BE2C (cell line): ENCODE measurements at regions not wholly inside any gene's neighbourhood (a gene's known extent, or its start where the extent isn't known, plus 50 kb on each side); places are given as distances from the start of the nearest gene placed in this dataset.

Source experiments
- DNase-seq: peaks from one replicate; pipeline ENCODE4 v3.0.0-alpha.2; 2020
- H3K27me3 ChIP-seq: fragments of 250-450 bp; sonication (Bioruptor Pico); 2 replicates; pipeline ENCODE4 v1.5.1; 2020; ENCODE audit warnings: mild to moderate bottlenecking
- H3K36me3 ChIP-seq: fragments of 250-450 bp; sonication (Bioruptor Pico); 2 replicates; pipeline ENCODE4 v1.5.1; 2020; ENCODE audit warnings: mild to moderate bottlenecking
- H3K4me1 ChIP-seq: fragments of 250-450 bp; sonication (Bioruptor Pico); 2 replicates; pipeline ENCODE4 v1.5.1; 2020
- H3K4me3 ChIP-seq: 2 replicates; pipeline ENCODE4 v1.5.1; 2011; ENCODE audit warnings: low read depth, low read length
- H3K9me3 ChIP-seq: fragments of 250-450 bp; sonication (Bioruptor Pico); 2 replicates; pipeline ENCODE4 v1.5.1; 2020
- CTCF ChIP-seq: IDR thresholded peaks from 2 replicates; pipeline ENCODE4 v1.5.1; 2012; ENCODE audit warnings: mild to moderate bottlenecking, low read depth, low read length

- DNase-seq, result no peak
- Histone ChIP-seq H3K36me3 (no peaks in the 10 kb centered on the region), H3K4me1 (no peaks in the 10 kb centered on the region), H3K9me3 (no peaks in the 10 kb centered on the region), H3K27me3 (no peaks in the 10 kb centered on the region), H3K4me3 (no peak overlapping the region)
- no peak for TF ChIP-seq CTCF
Measured at GRCh38 chr4:43391069-43391468, 498.6 kb downstream of the GRXCR1 start.

- Histone ChIP-seq H3K4me1 (no peaks in the 10 kb centered on the region), H3K9me3 (no peaks in the 10 kb centered on the region), H3K27me3 (no peaks in the 10 kb centered on the region), H3K36me3 (no peaks in the 10 kb centered on the region), H3K4me3 (no peak overlapping the region)
- no peak for DNase-seq
- no peak for TF ChIP-seq CTCF
Measured at GRCh38 chr4:43394976-43395375, 502.5 kb downstream of the GRXCR1 start.

GRCh38 chr4:43399726-43400125 is 507.2 kb downstream of the GRXCR1 start:
- Histone ChIP-seq H3K9me3 (no peaks in the 10 kb centered on the region), H3K27me3 (no peaks in the 10 kb centered on the region), H3K4me1 (no peaks in the 10 kb centered on the region), H3K36me3 (no peaks in the 10 kb centered on the region), H3K4me3 (no peak overlapping the region)
- TF ChIP-seq CTCF, result no peak
- no peak for DNase-seq

- H3K4me1 ChIP-seq, result no peaks in the 10 kb centered on the region
- DNase-seq, result no peak
- H3K9me3 ChIP-seq, result no peaks in the 10 kb centered on the region; the same call in 1 of the 2 replicates
- H3K27me3 ChIP-seq, result no peaks in the 10 kb centered on the region
- no peak for TF ChIP-seq CTCF
- H3K36me3 ChIP-seq, result no peaks in the 10 kb centered on the region
- no peak overlapping the region for H3K4me3 ChIP-seq
Measured at GRCh38 chr4:43402393-43402792, 509.9 kb downstream of the GRXCR1 start.

- Histone ChIP-seq H3K9me3 (no peaks in the 10 kb centered on the region; the same call in 1 of the 2 replicates), H3K4me1 (no peaks in the 10 kb centered on the region), H3K4me3 (no peak overlapping the region), H3K27me3 (no peaks in the 10 kb centered on the region), H3K36me3 (no peaks in the 10 kb centered on the region)
- TF ChIP-seq CTCF, result no peak
- DNase-seq, result no peak
Measured at GRCh38 chr4:43410636-43411035, 518.1 kb downstream of the GRXCR1 start.

- H3K4me1 ChIP-seq, result no peaks in the 10 kb centered on the region
- H3K27me3 ChIP-seq, result no peaks in the 10 kb centered on the region
- H3K36me3 ChIP-seq, result no peaks in the 10 kb centered on the region
- no peak for TF ChIP-seq CTCF
- no peak overlapping the region for H3K4me3 ChIP-seq
- H3K9me3 ChIP-seq, result no peaks in the 10 kb centered on the region; the same call in 1 of the 2 replicates
- DNase-seq, result no peak
Measured at GRCh38 chr4:43411226-43411625, 518.7 kb downstream of the GRXCR1 start.
